Thyroid gland (tissue), 4 donors: ENCODE measurements at regions not wholly inside any gene's neighbourhood (a gene's known extent, or its start where the extent isn't known, plus 50 kb on each side); places are given as distances from the start of the nearest gene placed in this dataset.

Experiments
- CTCF ChIP-seq, 6 experiments: fragments of 200-600 bp in 3 of 6; fragments of 450-650 bp in 3 of 6; sonication (generic) in 3 of 6; IDR thresholded peaks; one replicate each; pipeline ENCODE4 v1.5.1; 2016 to 2019; ENCODE audit warnings: antibody characterized with exemption in 6 of 6, mild to moderate bottlenecking in 2 of 6, inconsistent platforms in 1 of 6, moderate library complexity in 1 of 6
- POLR2A ChIP-seq, 2 donors: fragments of 450-650 bp; IDR thresholded peaks; one replicate each; pipeline ENCODE4 v1.6.1; 2017; ENCODE audit warnings: antibody characterized with exemption in 2 of 2, mild to moderate bottlenecking in 2 of 2, moderate library complexity in 1 of 2

- no peak for TF ChIP-seq CTCF (IDR thresholded peaks at IDR 0.05)
- TF ChIP-seq POLR2A (IDR thresholded peaks at IDR 0.05) = no peak
Observed at GRCh38 chr3:159114582-159114981, 312.7 kb downstream of the MFSD1 start.
